ENCODE measurements at regions not wholly inside any gene's neighbourhood (a gene's known extent, or its start where the extent isn't known, plus 50 kb on each side); places are given as distances from the start of the nearest gene placed in this dataset.
"Not testable (repeated sequence)": the region's sequence is repeated elsewhere in the genome, so short reads cannot be mapped to it uniquely, and the experiment has no call there.

GRCh38 chr4:144799486-144799885, 153.5 kb downstream of the HHIP start:
- DNase-seq (ENCODE audit: insufficient read length, low spot score) = no peak
- TF ChIP-seq POLR2A (IDR thresholded peaks at IDR 0.05; ENCODE audit: low read depth, low read length) = no peak
- FAIRE-seq = no peak

- no peak for DNase-seq (ENCODE audit: insufficient read length, low spot score)
- no peak for TF ChIP-seq POLR2A (IDR thresholded peaks at IDR 0.05; ENCODE audit: low read depth, low read length)
- FAIRE-seq = no peak
Observed at GRCh38 chr4:144801731-144802130, 155.8 kb downstream of the HHIP start.

DNA sequence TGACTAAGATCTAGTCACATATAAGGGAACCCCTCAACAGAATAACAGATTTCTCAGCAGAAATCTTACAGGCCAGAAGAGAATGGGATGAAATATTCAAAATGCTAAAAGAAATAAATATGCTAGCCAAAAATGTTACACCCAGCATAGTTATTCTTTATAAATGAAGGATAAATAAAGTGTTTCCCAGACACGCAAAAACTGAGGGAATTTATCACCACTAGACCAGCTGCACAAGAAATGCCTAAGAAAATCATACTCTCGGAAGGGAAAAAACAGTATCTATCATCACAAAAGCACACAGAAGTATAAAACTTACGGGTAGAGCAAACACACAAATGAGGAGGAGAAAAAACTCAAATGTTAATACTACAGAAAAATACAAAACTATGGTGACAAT, 162.1 kb downstream of the HHIP start:
- no peak for TF ChIP-seq POLR2A (IDR thresholded peaks at IDR 0.05; ENCODE audit: low read depth, low read length)
- no peak for FAIRE-seq
- no peak for DNase-seq (ENCODE audit: insufficient read length, low spot score)

- no peak for TF ChIP-seq POLR2A (IDR thresholded peaks at IDR 0.05; ENCODE audit: low read depth, low read length)
- no peak for FAIRE-seq
- no peak for DNase-seq (ENCODE audit: insufficient read length, low spot score)
Observed at GRCh38 chr4:144809056-144809640, 163.2 kb downstream of the HHIP start.

GRCh38 chr4:144816668-144817067, 170.7 kb downstream of the HHIP start:
- no peak for DNase-seq (ENCODE audit: insufficient read length, low spot score)
- FAIRE-seq = no peak
- TF ChIP-seq POLR2A (IDR thresholded peaks at IDR 0.05; ENCODE audit: low read depth, low read length) = no peak

- DNase-seq (ENCODE audit: insufficient read length, low spot score) = no peak
- no peak for FAIRE-seq
- TF ChIP-seq POLR2A (IDR thresholded peaks at IDR 0.05; ENCODE audit: low read depth, low read length) = no peak
Observed at GRCh38 chr4:144817081-144817480, 171.1 kb downstream of the HHIP start.

- no peak for TF ChIP-seq POLR2A (IDR thresholded peaks at IDR 0.05; ENCODE audit: low read depth, low read length)
- no peak for FAIRE-seq
- DNase-seq (ENCODE audit: insufficient read length, low spot score) = no peak
Observed at GRCh38 chr4:144818136-144818535, 172.2 kb downstream of the HHIP start.

DNA sequence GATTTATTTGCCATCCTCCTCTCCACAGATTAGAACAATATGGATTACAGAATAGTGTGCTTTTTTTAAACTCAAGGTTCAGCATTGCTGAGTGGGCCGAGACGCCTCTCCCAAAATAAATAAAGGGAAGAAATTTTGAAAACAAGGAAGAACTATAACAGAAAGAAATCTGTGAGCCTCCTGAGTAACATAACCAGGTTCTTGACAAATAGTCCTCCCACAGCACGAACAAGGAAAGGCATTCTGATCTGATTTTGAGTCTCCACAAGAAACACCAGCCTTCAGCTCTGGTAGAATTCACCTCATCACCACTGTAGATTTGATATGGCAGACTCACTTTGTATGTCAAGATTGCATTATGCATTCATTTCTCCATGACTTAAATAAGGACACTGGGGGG, 173.6 kb downstream of the HHIP start:
- no peak for DNase-seq (ENCODE audit: insufficient read length, low spot score)
- no peak for TF ChIP-seq POLR2A (IDR thresholded peaks at IDR 0.05; ENCODE audit: low read depth, low read length)
- no peak for FAIRE-seq

DNA sequence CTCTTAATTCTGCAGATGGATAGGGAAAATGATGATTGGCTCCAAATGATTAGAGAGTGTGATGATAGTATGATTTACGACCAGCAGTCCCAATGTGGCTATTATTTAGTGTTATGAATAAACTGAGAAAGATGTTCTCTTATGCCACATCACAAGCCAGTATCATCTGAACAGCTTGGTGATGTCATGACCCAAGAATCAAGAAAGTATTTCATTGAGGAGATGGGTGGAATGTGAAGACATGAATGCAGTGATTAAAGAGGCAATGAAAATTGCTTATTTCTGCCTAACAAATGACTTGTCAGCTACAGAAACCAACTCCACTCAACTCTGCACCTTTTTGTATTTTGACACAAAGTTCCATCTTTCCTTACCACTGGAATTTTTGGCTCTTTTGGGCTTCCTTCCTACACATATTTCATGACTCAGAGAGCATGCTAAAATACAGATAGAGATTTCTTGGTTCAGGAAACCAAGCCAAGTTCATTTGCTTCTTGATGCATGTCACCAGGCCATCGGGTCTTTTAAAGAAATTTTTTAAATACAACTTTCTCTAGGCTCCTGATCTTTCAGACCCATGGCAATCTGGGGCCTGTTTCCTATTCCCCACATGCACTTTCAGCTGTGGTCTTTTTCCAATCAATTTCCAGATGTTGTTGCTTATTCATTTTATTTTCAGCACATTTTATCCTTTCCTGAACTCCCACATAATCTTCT, 174.2 kb downstream of the HHIP start:
- DNase-seq (ENCODE audit: insufficient read length, low spot score) = no peak
- no peak for FAIRE-seq
- TF ChIP-seq POLR2A (IDR thresholded peaks at IDR 0.05; ENCODE audit: low read depth, low read length) = no peak

- FAIRE-seq = no peak
- TF ChIP-seq POLR2A (IDR thresholded peaks at IDR 0.05; ENCODE audit: low read depth, low read length) = no peak
- DNase-seq (ENCODE audit: insufficient read length, low spot score) = no peak
Observed at GRCh38 chr4:144820728-144821085, 174.8 kb downstream of the HHIP start.

GRCh38 chr4:144831971-144832370, 186.0 kb downstream of the HHIP start:
- TF ChIP-seq POLR2A (IDR thresholded peaks at IDR 0.05; ENCODE audit: low read depth, low read length) = no peak
- FAIRE-seq = no peak
- no peak for DNase-seq (ENCODE audit: insufficient read length, low spot score)

- no peak for DNase-seq (ENCODE audit: insufficient read length, low spot score)
Observed at GRCh38 chr4:144845411-144845810, 199.5 kb downstream of the HHIP start.

GRCh38 chr4:144851948-144852347, 206.0 kb downstream of the HHIP start:
- FAIRE-seq (no peak), DNase-seq (ENCODE audit: insufficient read length, low spot score) (no peak)
- TF ChIP-seq POLR2A (IDR thresholded peaks at IDR 0.05; ENCODE audit: low read depth, low read length) = no peak

More at GRCh38 chr4:144845411-144845810, 199.5 kb downstream of the HHIP start:
- no peak for TF ChIP-seq POLR2A (IDR thresholded peaks at IDR 0.05; ENCODE audit: low read depth, low read length)
- FAIRE-seq = no peak

- no peak for TF ChIP-seq POLR2A (IDR thresholded peaks at IDR 0.05; ENCODE audit: low read depth, low read length)
- no peak for FAIRE-seq
- DNase-seq (ENCODE audit: insufficient read length, low spot score) = no peak
Observed at GRCh38 chr4:144861471-144861870, 215.5 kb downstream of the HHIP start.

DNA sequence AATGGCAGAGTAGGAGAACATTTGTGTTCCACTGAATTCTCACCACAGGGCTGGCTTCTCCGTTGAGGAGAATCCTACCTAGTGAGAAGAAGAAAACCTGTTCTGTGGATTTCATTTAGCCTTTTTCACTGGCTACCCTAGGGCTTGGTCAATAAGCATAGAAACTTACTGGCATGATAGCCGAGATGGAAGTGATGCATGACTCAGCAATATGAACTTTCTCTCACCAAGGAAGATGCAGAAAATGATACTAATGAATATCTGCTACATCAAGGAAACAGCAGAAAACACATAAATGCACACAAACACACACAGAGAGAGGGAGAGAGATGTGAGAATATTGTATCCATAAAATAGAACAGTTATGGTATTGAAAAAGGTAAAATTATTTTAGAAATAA, 216.3 kb downstream of the HHIP start:
- DNase-seq (ENCODE audit: insufficient read length, low spot score) (no peak), FAIRE-seq (no peak)
- TF ChIP-seq POLR2A (IDR thresholded peaks at IDR 0.05; ENCODE audit: low read depth, low read length) = no peak

DNA sequence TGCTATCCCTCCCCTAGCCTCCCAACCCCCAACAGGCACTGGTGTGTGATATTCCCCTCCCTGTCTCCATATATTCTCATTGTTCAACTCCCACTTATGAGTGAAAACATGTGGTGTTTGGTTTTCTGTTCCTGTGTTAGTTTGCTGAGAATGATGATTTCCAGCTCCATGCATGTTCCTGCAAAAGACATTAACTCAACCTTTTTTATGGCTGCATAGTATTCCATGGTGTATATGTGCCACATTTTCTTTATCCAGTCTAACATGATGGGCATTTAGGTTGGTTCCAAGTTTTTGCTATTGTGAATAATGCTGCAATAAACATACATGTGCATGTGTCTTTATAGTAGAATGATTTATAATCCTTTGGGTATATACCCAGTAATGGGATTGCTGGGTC, 218.9 kb downstream of the HHIP start:
- not testable (repeated sequence) for FAIRE-seq; DNase-seq (ENCODE audit: insufficient read length, low spot score)
